Thymus (tissue), 11 donors: ENCODE measurements at regions not wholly inside any gene's neighbourhood (a gene's known extent, or its start where the extent isn't known, plus 50 kb on each side); places are given as distances from the start of the nearest gene placed in this dataset.
A peak's percentile ranks its signal among the peaks of the same experiment; 100 is the strongest.

Source experiments
- DNase-seq, 9 donors: peaks; one replicate each; pipeline ENCODE4 v3.0.0-alpha.2; 2013; ENCODE audit warnings: low spot score in 9 of 9, low read depth in 6 of 9, missing footprints in 1 of 9
- H3K27ac ChIP-seq, 2 donors: one replicate each; pipeline ENCODE4 v1.5.1; 2013; ENCODE audit warnings: control low read depth in 1 of 2, low read depth in 1 of 2, low read length in 1 of 2, mild to moderate bottlenecking in 1 of 2, moderate library complexity in 1 of 2
- H3K27me3 ChIP-seq, 2 donors: one replicate each; pipeline ENCODE4 v1.5.1; 2013; ENCODE audit warnings: low read length in 1 of 2; ENCODE audit not compliant: control insufficient read depth in 2 of 2, insufficient read depth in 1 of 2
- H3K36me3 ChIP-seq, 2 donors: one replicate each; pipeline ENCODE4 v1.5.1; 2013; ENCODE audit warnings: low read length in 1 of 2, mild to moderate bottlenecking in 1 of 2, moderate library complexity in 1 of 2; ENCODE audit not compliant: control insufficient read depth in 2 of 2, insufficient read depth in 2 of 2
- H3K4me1 ChIP-seq, 2 donors: one replicate each; pipeline ENCODE4 v1.5.1; 2013; ENCODE audit warnings: low read length in 2 of 2; ENCODE audit not compliant: control insufficient read depth in 2 of 2, insufficient read depth in 2 of 2
- H3K4me3 ChIP-seq, 2 donors: one replicate each; pipeline ENCODE4 v1.5.1; 2013; ENCODE audit warnings: low read length in 2 of 2, control low read depth in 1 of 2, mild to moderate bottlenecking in 1 of 2
- H3K9me3 ChIP-seq, 2 donors: one replicate each; pipeline ENCODE4 v1.5.1; 2013; ENCODE audit warnings: low read length in 1 of 2, mild to moderate bottlenecking in 1 of 2; ENCODE audit not compliant: control insufficient read depth in 2 of 2, insufficient read depth in 1 of 2
- WGBS: extraction: QIAGEN DNeasy Blood & Tissue Kit; methylation state at CpG from one replicate; pipeline ENCODE4 v1.1.7; 2013; 5-methylcytosine and 5-hydroxymethylcytosine counted together
- donor health status: healthy.

GRCh38 chr2:37586663-37587317 is 84.7 kb downstream of the CDC42EP3 start:
- 80% methylated on average over 3 of the region's 3 CpGs for WGBS
- Histone ChIP-seq H3K9me3 (no peaks in the 10 kb centered on the region), H3K4me1 (peaks cover 29 to 45% of the 10 kb centered on the region in 2 donors)

DNA sequence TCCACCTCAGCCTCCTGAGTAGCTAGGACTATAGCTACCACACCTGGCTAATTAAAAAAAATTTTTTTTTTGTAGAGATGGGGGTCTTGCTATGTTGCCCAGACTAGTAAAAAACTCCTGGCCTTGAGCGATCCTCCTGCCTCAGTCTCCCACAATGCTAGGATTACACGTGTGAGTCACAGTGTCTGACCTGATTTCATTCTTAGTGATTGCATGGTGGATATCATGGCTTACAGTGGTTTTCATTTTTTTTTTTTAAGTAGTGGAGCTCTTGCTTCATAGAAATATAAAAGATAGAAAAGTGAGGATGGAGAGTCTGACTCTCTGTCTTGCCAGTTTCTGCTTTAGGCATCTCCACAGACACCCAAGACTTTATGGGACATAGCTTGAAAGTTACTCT is 83.6 kb downstream of the CDC42EP3 start:
- WGBS = 98% methylated on average over 2 of the region's 2 CpGs
- Histone ChIP-seq H3K27ac (no peak overlapping the region), H3K27me3 (no peaks in the 10 kb centered on the region), H3K4me3 (no peak overlapping the region), H3K4me1 (peaks cover 23 to 40% of the 10 kb centered on the region in 2 donors), H3K36me3 (no peaks in the 10 kb centered on the region), H3K9me3 (no peaks in the 10 kb centered on the region)
- no peak for DNase-seq

More at GRCh38 chr2:37586663-37587317, 84.7 kb downstream of the CDC42EP3 start:
- Histone ChIP-seq H3K27me3 (no peaks in the 10 kb centered on the region), H3K36me3 (no peaks in the 10 kb centered on the region), H3K4me3 (no peak overlapping the region), H3K27ac (peak overlapping the region in 1 of 2 donors; percentile 78)
- no peak for DNase-seq

DNA sequence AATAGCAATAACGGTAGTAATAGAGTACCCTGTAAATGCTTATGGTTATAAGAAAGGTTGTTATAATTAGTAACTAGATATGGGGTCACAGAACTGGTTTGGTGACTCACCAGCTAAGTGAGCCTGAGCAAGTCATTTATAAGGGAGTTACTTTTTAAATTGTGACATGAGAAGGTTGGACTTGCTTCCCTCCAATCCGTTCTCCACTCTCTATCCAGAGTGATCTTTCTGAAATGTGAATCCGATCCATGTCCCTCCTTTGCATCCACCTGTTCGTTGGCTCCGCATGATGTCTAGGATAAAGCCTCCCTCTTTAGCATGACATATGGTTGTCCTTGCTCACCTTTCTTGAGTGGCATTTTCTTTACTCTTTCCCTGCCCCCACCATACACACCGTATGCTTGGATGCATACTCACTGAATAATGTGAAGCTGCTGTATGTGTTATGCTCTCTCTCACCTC is 83.1 kb downstream of the CDC42EP3 start:
- H3K27ac ChIP-seq = no peak overlapping the region

GRCh38 chr2:37589298-37589697 is 82.1 kb downstream of the CDC42EP3 start:
- no peaks in the 10 kb centered on the region for H3K27me3 ChIP-seq
- H3K36me3 ChIP-seq = no peaks in the 10 kb centered on the region
- peaks cover 0 to 3% of the 10 kb centered on the region in 2 donors for H3K9me3 ChIP-seq
- no peak for DNase-seq
- H3K27ac ChIP-seq = no peak overlapping the region
- peaks cover 19 to 33% of the 10 kb centered on the region in 2 donors for H3K4me1 ChIP-seq
- no peak overlapping the region for H3K4me3 ChIP-seq
- 98% methylated on average over 3 of the region's 3 CpGs for WGBS

More for the DNA sequence above, 83.1 kb downstream of the CDC42EP3 start:
- Histone ChIP-seq H3K27me3 (no peaks in the 10 kb centered on the region), H3K9me3 (peaks cover 0 to under 1% of the 10 kb centered on the region in 2 donors), H3K4me3 (no peak overlapping the region), H3K36me3 (no peaks in the 10 kb centered on the region), H3K4me1 (peaks cover 19 to 35% of the 10 kb centered on the region in 2 donors)
- no peak for DNase-seq
- WGBS = 95% methylated on average over 6 of the region's 6 CpGs

- Histone ChIP-seq H3K9me3 (peaks cover 0 to 3% of the 10 kb centered on the region in 2 donors), H3K27ac (no peak overlapping the region), H3K36me3 (no peaks in the 10 kb centered on the region), H3K4me3 (no peak overlapping the region), H3K27me3 (no peaks in the 10 kb centered on the region), H3K4me1 (peaks cover 16 to 31% of the 10 kb centered on the region in 2 donors)
- WGBS = 64% methylated on average over 3 of the region's 3 CpGs
- no peak for DNase-seq
Observed at GRCh38 chr2:37590119-37590571, 81.3 kb downstream of the CDC42EP3 start.
